ENCODE measurements at regions not wholly inside any gene's neighbourhood (a gene's known extent, or its start where the extent isn't known, plus 50 kb on each side); places are given as distances from the start of the nearest gene placed in this dataset.

DNA sequence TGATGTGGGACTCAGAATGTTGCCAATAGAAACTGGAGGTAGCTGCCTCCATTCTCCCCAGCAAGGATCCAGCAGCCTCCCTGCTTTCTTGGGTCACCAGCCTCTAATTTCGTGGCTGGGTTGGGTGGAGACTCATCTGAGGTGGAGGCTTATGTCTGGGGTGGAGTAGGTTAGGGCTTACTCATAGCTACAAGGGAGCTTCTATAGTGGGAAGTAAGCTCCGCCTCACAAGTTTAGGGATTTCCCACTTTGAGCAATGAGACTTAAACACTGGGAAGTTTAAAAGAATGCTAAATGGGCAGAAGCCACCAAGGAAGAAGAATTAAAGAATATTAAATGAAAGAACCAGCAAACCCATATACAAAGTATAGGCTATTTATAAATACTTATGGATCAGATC, 63.8 kb downstream of the GJD2 start:
- ATAC-seq (peak in 1 of 2 experiments; percentile 36; a peak in 1 of 6 replicates), FAIRE-seq (no peak), DNase-seq (ENCODE audit: low read depth in 1 of 2, low spot score in 1 of 2) (peak in 1 of 2 experiments; percentile 7)
- Histone ChIP-seq H3K9me3 (peaks cover 8% of the 10 kb centered on the region; the same call in 1 of the 3 replicates), H3K4me1 (no peaks in the 10 kb centered on the region), H3K4me3 (no peak overlapping the region), H3K4me2 (no peak overlapping the region), H3K27ac (no peak overlapping the region)
- ChIA-PET CTCF (interaction anchor here (1.0 to 1.2 kb wide), 2 partner anchors 10 to 17 kb away, joined by 3 to 7 read pairs; no protein-coding TSS in a partner anchor), POLR2A (no interaction called here)
- TF ChIP-seq SREBF2 (IDR thresholded peaks at IDR 0.05) = no peak
- no peak for TF ChIP-seq HOXB5 (CRISPR knock-in tag; IDR thresholded peaks at IDR 0.05)
- no peak for TF ChIP-seq BHLHE40 (IDR thresholded peaks at IDR 0.05; ENCODE audit: low read depth, low read length)
- TF ChIP-seq, protein P1, sequence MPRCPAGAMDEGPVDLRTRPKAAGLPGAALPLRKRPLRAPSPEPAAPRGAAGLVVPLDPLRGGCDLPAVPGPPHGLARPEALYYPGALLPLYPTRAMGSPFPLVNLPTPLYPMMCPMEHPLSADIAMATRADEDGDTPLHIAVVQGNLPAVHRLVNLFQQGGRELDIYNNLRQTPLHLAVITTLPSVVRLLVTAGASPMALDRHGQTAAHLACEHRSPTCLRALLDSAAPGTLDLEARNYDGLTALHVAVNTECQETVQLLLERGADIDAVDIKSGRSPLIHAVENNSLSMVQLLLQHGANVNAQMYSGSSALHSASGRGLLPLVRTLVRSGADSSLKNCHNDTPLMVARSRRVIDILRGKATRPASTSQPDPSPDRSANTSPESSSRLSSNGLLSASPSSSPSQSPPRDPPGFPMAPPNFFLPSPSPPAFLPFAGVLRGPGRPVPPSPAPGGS (IDR thresholded peaks at IDR 0.05) = no peak
- TF ChIP-seq CBX8 (IDR thresholded peaks at IDR 0.05) = no peak
- no peak for TF ChIP-seq RARB (CRISPR knock-in tag; IDR thresholded peaks at IDR 0.05)
- TF ChIP-seq, protein P2, sequence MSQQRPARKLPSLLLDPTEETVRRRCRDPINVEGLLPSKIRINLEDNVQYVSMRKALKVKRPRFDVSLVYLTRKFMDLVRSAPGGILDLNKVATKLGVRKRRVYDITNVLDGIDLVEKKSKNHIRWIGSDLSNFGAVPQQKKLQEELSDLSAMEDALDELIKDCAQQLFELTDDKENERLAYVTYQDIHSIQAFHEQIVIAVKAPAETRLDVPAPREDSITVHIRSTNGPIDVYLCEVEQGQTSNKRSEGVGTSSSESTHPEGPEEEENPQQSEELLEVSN (IDR thresholded peaks at IDR 0.05; ENCODE audit: borderline replicate concordance, low read depth) = no peak
- no peak for TF ChIP-seq ZNF302 (CRISPR knock-in tag; IDR thresholded peaks at IDR 0.05)
- TF ChIP-seq POLR2AphosphoS2 (conservative IDR thresholded peaks at IDR 0.05; ENCODE audit: low read length) = no peak
- no peak for TF ChIP-seq ELK1 (IDR thresholded peaks at IDR 0.05; ENCODE audit: low read depth, low read length)
- no peak for TF ChIP-seq EHF (CRISPR knock-in tag; IDR thresholded peaks at IDR 0.05)
- no peak for TF ChIP-seq CEBPB (IDR thresholded peaks at IDR 0.05)
- no peak for TF ChIP-seq USF2 (IDR thresholded peaks at IDR 0.05)
- no peak for TF ChIP-seq EHMT2 (IDR thresholded peaks at IDR 0.05; ENCODE audit: low read depth)
- no peak for TF ChIP-seq ZSCAN20 (CRISPR knock-in tag; IDR thresholded peaks at IDR 0.05)
- no peak for TF ChIP-seq ZC3H11A (IDR thresholded peaks at IDR 0.05)
- no peak for TF ChIP-seq RCOR1 (IDR thresholded peaks at IDR 0.05; ENCODE audit: low read depth, low read length)
- TF ChIP-seq CHD4 (IDR thresholded peaks at IDR 0.05; ENCODE audit: borderline replicate concordance) = no peak
- TF ChIP-seq EP300 (IDR thresholded peaks at IDR 0.05) = no peak
- WGBS (ENCODE audit: missing lambda C conversion rate) = 20% methylated on average over 2 of the region's 2 CpGs

DNA sequence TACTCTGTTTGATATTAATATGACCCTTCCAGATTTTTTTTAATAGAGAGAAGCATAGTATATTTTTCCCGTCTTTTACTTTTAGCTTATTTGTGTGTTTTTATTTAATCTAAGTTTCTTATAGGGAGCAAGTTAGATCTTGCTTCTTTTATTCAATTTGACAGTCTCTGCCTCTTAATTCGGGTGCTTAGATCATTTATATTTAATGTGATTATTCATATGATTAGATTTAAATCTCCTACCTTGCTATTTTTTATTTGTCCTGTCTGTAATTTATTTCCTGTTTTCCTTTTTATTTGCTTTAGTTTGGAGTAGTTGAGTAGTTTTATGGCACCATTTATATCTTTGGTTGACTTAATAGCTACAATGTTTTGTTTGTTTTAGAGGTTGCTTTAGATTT, 66.1 kb downstream of the GJD2 start:
- ATAC-seq = no peak
- ChIA-PET CTCF (no interaction called here), POLR2A (no interaction called here)
- H3K4me3 ChIP-seq = no peak overlapping the region
- H3K9me3 ChIP-seq = peaks cover 8% of the 10 kb centered on the region; the same call in 1 of the 3 replicates
- H3K4me1 ChIP-seq = no peaks in the 10 kb centered on the region
- no peak overlapping the region for H3K27ac ChIP-seq
- H3K4me2 ChIP-seq = no peak overlapping the region
- DNase-seq (ENCODE audit: low read depth in 1 of 2, low spot score in 1 of 2) = no peak
- no peak for FAIRE-seq
- 42% methylated on average over 2 of the region's 2 CpGs for whole genome bisulfite sequencing (ENCODE audit: missing lambda C conversion rate)
- TF ChIP-seq CHD4 (IDR thresholded peaks at IDR 0.05; ENCODE audit: borderline replicate concordance) = no peak
- TF ChIP-seq FOXS1 (CRISPR knock-in tag; IDR thresholded peaks at IDR 0.05) = no peak
- no peak for TF ChIP-seq TFCP2L1 (CRISPR knock-in tag; IDR thresholded peaks at IDR 0.05)
- TF ChIP-seq KDM5A (IDR thresholded peaks at IDR 0.05) = no peak
- no peak for TF ChIP-seq BHLHE40 (IDR thresholded peaks at IDR 0.05; ENCODE audit: low read depth, low read length)
- TF ChIP-seq MYC (IDR thresholded peaks at IDR 0.05; ENCODE audit: borderline replicate concordance, low read length) = no peak
- TF ChIP-seq HDAC2 (IDR thresholded peaks at IDR 0.05) = no peak
- TF ChIP-seq, protein P3, sequence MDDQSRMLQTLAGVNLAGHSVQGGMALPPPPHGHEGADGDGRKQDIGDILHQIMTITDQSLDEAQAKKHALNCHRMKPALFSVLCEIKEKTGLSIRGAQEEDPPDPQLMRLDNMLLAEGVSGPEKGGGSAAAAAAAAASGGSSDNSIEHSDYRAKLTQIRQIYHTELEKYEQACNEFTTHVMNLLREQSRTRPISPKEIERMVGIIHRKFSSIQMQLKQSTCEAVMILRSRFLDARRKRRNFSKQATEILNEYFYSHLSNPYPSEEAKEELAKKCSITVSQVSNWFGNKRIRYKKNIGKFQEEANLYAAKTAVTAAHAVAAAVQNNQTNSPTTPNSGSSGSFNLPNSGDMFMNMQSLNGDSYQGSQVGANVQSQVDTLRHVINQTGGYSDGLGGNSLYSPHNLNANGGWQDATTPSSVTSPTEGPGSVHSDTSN (IDR thresholded peaks at IDR 0.05) = no peak
- TF ChIP-seq HMGXB4 (CRISPR knock-in tag; IDR thresholded peaks at IDR 0.05; ENCODE audit: borderline replicate concordance) = no peak
- TF ChIP-seq MAZ (IDR thresholded peaks at IDR 0.05; ENCODE audit: borderline replicate concordance, low read depth, low read length) = no peak
- TF ChIP-seq JUNB (IDR thresholded peaks at IDR 0.05) = no peak
- TF ChIP-seq PHF8 (IDR thresholded peaks at IDR 0.05; ENCODE audit: borderline replicate concordance, low read depth) = no peak
- TF ChIP-seq ZC3H11A (IDR thresholded peaks at IDR 0.05) = no peak
- TF ChIP-seq NPAS2 (CRISPR knock-in tag; IDR thresholded peaks at IDR 0.05; ENCODE audit: borderline replicate concordance) = no peak

Data from A549 (cell line).